HT1080 (cell line): ENCODE measurements at regions not wholly inside any gene's neighbourhood (a gene's known extent, or its start where the extent isn't known, plus 50 kb on each side); places are given as distances from the start of the nearest gene placed in this dataset.
A peak's percentile ranks its signal among the peaks of the same experiment; 100 is the strongest.
"Not testable (repeated sequence)": the region's sequence is repeated elsewhere in the genome, so short reads cannot be mapped to it uniquely, and the experiment has no call there.

Experiments
- DNase-seq: peaks from one replicate; pipeline ENCODE4 v3.0.0-alpha.2; 2015; ENCODE audit warnings: low read depth

DNA sequence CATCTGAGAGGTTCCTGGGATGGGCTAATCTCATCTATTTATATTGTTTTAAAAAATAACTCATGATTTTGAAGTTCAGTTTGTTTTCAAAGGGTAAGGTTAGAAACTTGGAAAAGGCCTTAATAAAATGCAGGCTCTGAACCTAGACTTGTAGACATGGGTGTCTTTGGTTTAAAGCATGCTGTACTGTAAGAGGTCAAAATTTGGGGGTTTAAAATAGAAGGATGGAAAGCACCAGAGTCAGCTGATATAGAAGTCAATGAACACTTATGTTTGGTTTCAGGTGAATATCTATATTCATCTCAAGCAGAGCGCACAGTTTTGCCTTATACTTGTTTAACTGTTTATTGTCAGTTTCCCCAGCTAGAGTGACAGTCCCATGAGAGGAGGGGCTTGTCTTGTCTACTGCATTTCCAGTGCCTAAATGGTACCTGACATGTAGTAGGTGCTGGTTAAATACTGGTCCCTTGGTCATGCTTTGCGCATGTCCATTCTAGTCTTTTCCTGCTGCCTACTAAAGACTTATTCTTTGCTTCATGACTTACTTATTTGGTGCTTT lies 112.3 kb upstream of the DTNBP1 start:
- DNase-seq: no peak

DNA sequence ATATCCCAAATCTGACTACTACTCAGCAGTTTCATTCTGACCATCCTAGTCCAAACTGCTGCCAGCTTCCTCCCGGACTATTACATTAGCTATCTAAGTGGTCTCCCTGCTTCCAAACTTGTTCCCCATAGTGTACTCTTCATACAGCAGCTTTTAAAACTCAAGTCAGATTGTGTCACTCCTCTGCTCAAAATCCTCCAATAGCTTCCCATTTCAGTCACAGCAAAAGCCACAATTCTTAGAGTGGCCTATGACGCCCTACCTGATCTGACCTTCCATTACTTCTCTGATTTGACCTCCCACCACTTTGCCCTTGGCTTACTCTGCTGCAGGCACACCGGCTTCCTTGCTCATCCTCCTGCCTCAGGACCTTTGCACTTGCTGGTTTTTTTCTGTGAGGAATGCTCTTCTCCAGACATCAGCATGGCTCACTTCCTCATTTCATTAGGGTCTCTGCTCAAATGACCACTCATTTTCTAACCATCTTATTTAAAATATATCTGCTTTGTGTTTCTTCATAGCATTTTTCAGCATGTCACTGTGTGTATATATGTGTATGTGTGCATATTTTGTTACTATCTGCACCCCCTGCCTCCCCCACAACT lies 111.1 kb upstream of the DTNBP1 start:
- no peak for DNase-seq

DNA sequence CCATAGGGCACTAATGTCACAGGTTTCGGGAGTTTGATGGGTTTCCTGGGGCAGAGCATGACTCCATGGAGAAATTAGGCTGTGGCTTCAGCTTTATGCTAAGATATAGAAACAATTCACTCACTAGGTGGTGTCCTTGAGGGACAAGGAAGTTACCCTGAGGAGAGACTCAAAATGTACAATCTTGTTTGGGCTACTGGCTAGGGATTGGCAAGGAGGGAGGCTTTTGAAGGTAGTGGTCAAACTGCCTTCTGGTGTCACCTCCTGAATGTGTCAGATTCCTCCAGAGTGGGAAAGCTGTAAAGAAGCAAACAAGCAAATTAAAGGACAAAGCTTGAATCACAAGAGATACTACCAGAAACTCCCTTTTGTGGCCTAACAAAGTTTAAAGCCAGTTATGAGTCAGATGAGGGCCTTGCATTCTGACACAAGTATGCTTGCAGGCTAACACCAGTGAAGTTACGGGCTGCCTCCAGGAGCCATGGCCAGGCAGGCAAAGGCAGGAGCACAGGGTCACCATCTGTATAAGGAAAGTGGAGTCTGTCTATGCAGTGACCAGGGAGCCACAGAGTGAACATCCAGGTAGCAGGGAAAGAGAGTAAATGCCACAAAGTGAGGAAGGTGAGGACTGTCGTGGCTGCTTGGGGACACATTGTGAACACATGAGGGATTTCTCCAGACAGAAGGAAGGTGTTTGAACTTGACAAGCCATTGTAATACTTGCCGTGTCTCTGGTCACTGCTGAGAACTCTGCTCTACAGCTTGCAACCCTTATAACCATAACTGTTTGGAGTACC lies 107.7 kb upstream of the DTNBP1 start:
- DNase-seq: no peak

DNA sequence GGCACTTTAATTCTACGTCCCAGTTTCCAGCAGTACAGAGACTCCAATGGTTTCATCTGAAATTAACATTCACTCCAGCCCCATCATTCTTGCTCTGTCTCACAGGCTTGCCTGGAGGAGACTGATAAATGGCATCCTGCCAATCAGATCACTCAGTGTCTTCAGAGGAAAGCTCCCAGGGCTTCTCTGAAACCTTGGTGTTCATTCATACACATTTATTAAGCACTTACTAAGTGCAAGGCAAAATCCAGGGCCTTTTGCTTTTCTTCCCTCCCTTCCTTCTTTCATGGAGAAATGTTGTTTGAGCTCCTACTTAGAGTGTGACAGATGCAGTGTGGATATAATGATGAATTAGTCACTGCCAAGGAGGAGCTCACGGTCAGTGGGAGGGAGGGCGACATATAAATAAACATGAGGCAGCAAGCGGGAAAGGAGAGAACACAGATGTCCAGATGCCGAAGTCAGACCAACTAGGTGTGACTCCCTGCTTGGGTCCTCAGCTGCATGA lies 106.7 kb upstream of the DTNBP1 start:
- DNase-seq: no peak

DNA sequence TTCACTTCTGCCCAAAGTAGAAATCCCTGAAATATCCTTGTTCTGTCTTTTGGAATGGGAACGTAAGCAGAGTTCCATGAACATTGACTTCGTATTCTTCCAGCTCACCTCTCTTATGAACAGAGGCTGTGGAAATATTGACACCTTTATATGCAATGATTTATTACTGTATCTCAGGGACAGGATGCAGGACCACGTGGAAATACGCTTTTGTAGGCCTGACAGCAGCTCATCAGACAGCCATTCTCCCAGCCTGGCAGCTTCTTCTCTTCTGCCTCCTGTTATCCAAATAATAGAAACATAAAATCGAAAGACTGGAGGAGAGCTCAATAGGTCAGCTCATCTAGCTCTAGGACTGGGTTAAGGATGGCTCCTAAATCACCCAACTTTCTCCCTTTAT lies 106.2 kb upstream of the DTNBP1 start:
- DNase-seq: no peak

DNA sequence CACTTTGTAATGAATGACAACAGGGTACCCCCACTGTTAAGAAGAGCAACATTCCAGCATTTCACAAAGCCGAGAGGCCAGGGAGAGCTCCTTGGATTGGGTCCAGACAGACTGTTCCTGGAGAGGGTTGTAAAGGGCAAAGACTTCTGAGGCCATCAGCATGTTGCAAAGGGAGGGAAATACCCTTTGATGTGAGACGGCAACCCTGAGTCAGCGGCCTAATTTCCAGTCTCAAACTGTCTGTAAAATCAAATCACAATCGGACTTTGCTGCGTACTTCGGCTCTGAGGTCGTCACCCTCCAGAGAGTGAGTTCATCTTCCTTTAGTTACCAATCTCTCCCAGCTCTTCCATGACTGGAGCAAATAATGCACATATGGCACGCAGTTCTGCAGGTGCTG lies 101.0 kb upstream of the DTNBP1 start:
- DNase-seq: no peak

DNA sequence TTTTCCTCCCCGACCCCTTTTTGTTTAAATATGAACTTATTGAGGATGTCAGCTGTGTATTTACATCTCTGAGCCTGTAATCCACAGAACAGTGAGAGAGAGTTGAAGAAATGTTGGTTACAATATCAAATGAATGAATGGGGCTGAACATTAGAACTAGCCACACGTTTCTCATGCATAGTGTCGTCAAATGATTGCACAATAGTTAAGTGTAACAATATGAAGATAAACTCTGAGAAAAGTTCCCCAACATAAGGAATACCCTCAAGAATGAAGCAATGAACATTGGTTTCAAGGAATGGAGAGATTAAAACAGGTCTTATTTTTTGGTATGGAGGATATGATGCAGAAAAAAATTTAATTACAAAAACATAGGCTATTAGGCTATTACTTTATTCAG lies 100.5 kb upstream of the DTNBP1 start:
- DNase-seq: no peak

DNA sequence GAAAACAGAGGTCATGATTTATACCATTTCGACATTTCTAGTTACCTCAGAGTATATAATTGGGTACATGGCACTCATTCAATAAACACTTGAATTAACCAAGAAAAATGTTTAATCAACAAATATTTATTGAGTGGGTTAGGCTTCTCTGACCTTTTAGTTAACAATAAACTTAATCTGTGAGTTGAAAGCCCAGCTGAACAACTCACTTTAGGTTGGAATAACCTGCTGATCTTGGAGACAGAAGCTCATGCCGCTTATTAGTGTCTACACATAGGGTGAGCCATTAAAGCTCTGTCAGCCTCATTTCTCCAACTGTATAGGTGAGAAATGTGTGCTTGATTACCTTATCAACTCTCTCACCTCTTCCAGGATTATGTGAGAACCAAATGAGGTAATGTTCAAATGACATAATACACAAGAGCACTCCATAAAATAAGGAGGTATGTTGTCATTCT lies 98.2 kb upstream of the DTNBP1 start:
- DNase-seq: no peak

DNA sequence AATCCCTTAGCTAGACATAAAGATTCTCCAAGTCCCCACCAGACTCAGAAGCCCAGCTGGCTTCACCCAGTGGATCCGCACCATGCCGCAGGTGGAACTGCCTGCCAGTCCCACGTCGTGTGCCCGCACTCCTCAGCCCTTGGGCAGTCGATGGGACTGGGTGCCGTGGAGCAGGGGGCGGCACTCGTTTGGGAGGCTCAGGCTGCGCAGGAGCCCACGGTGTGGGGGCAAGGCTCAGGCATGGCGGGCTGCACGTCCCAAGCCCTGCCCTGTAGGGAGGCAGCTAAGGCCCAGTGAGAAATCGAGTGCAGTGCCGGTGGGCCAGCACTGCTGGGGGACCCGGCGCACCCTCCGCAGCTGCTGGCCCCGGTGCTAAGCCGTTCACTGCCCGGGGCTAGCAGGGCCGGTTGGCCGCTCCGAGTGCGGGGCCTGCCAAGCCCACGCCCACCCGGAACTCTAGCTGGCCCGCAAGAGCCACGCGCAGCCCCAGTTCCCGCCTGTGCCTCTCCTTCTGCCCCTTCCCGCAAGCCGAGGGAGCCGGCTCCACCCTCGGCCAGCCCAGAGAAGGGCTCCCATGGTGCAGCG lies 95.9 kb upstream of the DTNBP1 start:
- DNase-seq: no peak

DNA sequence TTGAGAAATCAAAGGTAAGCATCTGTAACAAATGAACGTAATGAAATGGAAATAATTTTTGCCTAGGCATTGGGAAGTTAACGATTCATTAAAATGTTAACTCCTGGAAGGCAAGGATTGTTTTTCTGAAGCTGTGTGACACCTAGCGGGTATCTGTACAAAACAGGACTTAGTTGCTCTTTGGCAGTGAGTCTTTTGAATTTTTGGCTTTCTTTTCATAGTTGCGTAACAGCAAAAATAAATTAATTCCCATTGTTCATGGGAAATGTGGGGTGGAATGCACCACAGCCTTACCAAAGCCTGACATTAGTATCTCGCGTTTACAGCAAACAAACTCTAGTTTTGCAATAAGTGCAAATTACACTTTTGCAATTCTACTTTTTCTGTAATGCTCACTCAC lies 92.7 kb upstream of the DTNBP1 start:
- no peak for DNase-seq

DNA sequence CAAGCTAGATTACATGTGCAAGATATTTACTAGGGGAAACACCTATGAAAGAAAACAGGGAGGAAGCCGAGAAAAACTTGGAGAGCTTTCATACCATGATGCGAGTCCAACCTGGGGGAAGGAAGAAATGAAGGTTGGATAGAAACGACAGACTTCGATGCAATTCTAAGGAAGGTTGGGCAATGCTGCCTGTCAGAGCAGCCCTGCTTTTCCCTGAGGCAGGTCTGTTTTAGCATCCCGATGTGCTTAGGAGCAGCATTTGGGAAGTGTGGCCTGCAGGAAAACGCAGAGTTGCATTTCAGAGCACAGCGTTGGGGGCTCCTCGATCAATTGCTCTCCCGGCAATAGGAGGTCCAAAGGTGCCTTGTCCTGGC lies 91.9 kb upstream of the DTNBP1 start:
- DNase-seq: no peak

DNA sequence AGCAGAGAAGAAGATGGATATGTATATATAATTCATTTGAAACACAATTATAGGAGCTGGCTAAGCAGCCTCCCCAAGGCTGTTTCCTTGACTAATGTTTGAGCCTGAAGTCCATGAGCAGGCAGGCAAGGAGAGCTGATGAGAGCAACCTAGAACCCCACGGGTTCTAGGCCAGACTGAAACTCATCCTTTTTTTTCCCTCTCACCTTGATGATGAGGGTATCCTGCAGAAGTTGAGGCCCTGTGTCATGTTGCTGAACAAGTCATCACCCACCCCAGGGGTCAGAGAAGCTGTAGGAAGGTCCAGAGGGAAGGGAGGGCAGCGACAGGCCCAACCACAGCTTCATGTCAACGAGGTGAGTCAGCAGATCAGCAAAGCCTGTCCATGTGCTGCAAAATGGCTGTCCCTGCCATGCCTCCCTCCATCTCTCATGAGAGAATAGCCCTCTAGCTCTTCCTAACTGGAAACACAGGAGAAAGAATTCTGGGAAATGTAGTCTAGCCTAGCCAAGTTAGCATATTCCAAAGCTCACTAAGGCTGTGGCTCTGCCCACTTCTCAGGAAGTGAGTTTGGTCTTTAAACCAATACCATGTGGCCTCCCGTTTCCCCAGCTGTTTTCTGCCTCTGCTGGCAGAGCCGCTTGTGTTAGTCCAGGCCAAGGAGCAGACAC lies 91.3 kb upstream of the DTNBP1 start:
- DNase-seq: peak; percentile 60

DNA sequence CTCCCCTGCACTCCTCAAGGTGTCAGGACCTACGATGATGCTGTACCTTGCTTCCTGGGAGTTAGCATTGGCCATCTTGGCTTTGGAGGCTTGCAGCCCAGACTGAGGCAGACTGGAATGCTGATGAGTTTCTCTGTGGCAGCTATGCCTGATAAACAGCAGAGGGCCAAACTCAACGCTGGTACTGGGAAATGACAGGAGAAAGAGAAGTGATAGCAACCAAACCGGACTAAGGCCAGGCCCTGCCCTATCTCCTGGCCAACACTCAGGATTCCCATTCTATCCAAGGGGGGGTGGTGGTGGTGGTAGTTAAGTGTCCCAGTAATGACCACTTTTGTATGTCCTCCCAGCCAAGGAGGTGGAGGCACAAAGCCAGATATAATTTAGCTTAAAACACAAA lies 90.0 kb upstream of the DTNBP1 start:
- peak; percentile 4 for DNase-seq

DNA sequence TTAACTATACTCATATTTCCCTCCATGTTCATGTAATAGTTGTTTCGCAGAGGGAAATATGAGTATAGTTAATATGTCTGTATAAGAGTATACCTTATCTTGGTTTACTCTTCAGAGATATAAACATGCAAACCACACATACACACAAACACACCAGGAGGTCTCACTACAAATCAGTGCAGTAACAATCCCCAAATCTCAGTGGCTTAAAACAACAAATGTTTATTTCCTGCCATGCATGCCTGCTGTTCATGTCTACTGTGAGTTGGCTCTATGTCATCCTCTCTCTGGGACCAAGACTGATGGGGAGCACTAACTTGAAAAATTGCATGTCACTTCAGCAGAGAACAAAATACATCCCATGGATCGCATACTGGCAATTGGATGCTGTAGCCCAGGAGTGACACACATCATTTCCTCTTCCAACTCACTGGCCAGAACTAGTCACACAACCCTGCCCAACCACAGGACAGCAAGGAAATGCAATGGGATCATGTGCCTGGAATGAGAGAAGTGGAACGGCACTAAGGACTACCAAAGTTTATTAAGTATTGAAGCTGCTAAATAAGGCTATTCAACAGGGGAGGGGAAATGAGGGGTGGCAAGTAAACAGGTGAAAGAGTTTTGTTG lies 89.0 kb upstream of the DTNBP1 start:
- peak; percentile 34 for DNase-seq

DNA sequence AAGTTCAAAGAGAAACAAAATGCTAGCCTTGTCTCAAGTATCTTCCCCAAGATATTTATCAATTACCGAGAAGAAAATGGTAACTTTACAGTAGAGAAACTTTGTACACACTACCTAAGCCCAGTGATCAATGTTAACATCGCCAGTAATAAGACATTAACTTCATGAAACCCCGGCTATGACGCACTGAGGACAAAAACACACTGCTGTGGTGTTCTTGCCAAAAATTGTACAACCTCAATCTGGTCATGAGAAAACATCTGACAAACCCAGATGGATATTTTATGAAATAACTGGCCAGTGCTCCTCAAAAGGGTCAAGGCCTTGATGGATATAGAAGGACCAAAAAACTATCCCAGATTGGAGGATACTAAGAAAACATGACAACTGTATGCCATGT lies 85.5 kb upstream of the DTNBP1 start:
- DNase-seq: no peak

DNA sequence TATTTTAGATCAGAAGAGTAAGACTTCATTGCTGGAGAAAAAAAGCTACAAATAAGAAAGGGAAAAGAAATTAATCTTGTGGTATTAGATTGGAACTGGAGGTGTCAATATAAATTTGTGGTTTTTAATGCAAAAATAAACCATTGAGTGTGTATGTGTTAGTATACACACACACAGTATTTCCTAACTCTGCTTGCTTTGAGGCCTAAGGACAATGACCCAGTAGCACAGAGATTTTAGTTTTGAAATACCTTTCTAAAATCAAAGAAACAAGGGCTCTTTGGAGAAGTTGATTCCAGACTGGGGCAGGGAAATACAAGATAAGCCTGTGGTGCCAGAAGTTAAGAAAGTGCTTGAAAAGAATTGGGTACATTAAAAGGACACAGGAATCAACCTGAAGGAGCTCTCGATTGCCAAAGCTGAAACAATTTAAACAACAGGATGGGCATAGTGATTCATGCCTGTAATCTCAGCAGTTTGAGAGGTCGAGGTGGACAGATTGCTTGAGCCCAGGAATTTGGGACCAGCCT lies 84.6 kb upstream of the DTNBP1 start:
- DNase-seq: no peak

DNA sequence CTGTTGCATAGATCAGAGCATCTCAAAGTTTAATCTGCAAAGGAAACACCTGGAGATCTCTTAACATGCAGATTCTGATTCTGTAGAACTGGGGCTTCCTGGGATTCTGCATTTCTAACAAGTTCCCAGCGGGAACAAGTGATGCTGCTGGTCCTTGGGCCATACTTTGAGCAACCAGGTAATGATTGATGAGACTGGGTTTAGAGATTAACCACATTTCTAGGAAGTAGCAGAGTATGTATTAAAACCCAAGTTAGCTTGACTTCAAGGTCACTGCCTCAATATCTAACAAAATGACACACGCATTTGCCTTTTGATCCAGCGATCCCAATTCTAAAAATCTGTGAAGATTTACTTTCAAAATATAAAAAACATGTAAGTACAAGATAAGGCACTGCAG lies 83.0 kb upstream of the DTNBP1 start:
- no peak for DNase-seq

DNA sequence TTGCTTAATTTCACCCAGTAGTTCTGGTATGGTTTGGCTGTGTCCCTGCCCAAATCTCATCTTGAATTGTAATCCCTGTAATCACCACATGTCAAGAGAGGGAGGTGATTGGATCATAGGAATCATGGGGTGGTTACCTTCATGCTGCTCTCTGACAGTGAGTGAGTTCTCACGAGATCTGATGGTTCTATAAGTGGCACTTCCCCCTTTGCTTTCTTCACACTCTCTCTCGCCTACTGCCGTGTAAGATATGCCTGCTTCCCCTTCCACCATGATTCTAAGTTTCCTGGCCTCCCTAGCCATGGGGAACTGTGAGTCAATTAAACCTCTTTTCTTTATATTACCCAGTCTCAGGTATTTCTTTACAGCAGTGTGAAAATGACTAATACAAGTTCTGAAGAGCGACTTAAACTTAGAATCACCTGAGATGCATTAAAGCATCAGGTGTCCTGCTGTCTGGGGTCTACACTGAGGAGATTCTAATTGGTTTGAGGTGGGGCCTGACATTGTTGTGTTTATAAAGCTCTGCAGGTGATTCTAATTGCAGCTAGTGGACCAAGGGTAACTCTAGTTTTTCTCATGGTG lies 82.1 kb upstream of the DTNBP1 start:
- DNase-seq: no peak

DNA sequence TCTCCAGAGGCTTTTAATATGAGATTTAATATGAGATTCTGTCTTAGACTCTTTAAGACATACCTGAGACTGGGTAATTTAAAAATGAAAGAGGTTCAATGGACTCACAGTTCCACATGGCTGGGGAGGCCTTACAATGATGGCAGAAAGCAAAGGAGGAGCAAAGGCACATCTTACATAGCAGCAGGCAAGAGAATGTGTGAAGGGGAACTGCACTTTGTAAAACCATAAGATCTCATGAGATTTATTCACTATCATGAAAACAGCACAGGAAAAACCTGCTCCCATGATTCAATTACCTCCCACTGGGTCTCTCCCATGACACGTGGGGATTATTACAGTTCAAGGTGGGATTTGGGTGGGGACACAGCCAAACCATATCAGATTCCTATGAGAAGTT lies 79.2 kb upstream of the DTNBP1 start:
- not testable (repeated sequence) for DNase-seq

DNA sequence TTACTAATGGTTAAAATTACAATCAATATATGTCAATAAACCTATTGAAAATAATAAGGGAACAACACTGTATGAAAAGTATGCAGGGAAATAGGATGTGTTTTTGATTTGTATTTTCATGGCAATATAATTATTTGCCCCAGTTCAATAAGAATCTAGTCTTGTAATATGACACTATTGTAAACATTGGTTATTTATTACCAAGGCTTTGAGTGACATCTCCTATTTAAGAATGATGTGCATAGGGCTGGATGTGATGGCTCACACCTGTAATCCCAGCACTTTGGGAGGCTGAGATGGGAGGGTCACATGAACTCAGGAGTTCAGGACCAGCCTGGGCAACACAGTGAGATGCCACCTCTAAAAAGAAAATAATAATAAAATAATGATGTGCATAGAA lies 78.6 kb upstream of the DTNBP1 start:
- no peak for DNase-seq

DNA sequence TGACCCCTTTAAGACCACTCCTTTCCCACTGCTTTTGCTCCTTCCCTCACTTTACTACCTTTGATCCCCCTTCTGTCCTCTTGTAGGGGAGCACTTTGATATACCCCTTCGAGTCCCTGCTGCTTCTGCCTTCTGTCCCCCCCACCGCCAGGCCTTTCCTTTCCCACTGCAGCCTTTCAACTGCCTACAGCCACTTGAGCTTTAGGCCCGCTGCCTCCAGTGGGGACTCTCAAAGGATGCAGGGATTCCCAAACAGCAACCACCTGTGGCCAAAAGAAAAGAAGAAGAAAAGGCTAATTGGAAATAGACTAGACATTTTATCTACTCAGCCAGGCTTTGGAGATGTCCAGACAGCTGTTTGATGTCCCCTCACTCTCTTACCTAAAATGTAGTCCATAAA lies 77.0 kb upstream of the DTNBP1 start:
- no peak for DNase-seq
